HL-60/S4 (cell line): ENCODE measurements at regions not wholly inside any gene's neighbourhood (a gene's known extent, or its start where the extent isn't known, plus 50 kb on each side); places are given as distances from the start of the nearest gene placed in this dataset.
"Not testable (repeated sequence)": the region's sequence is repeated elsewhere in the genome, so short reads cannot be mapped to it uniquely, and the experiment has no call there.

Experiments used
- in situ Hi-C: fragments of 300-500 bp; cut with MboI; formaldehyde crosslinking; loops from 2 replicates; pipeline ENCODE4 v1.14.3; 2022; ENCODE audit warnings: low sequenced_read_pairs

DNA sequence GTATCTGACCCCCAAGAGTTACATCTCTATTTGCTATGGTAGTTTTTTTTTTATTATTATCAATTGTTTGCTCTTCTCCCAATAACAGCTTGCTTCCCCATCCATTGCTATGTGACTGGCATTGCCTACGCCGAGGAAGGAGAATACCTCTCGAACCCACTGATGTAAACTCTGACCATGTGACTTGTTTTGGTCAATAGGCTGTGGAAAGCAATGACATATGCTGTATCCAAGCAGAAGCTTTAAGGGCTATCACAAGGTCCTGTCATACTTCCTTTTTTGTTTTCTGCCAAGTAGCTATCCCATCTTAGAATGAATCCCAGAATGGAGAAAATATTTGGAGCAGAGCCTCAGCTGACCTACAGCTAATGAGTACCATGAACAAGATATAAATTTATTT, 111.0 kb upstream of the FRMD4B start:
- in situ Hi-C loops = no loop called here

DNA sequence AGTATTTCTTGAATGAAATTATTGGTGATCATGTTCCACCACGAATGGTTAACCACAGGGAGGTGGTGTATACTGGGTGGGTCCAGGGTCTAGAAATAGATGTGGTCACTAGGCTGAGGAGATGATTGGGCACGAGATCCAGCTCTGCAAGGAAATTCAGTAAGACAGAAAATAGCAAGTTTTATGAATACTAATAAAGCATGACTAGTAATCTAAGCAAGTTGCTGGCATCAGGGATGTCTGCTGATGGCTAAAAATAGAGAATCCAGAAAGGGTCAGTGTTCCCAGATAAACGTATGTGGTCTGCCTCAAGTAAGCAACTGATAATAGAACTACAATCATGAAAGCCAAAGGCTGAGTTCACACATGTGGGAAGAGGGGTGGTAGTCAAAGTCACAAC, 108.3 kb upstream of the FRMD4B start:
- in situ Hi-C loops = no loop called here

- in situ Hi-C loops = no loop called here
Measured at GRCh38 chr3:69493157-69493556, 107.3 kb upstream of the FRMD4B start.

DNA sequence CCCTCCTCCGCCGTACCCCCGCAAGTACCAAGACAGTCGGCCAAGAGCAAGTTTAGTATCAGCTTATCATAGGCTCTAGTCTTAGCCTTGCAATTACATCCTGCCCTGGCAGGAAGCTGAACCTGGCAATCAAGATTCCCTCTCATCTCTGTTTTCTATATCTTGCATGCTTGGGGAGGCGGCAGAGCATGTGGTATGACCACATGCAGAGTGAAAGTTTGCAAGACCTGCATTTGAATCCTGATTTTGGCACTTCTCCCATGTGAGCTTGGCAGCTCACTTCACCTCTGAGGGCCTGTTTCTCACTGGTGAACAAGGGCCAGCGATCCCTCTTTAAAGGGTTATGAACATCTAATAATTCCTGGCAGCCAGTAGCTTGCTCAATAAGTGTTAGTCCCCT, 106.1 kb upstream of the FRMD4B start:
- in situ Hi-C loops = no loop called here

- in situ Hi-C loops = no loop called here
Measured at GRCh38 chr3:69490971-69491370, 105.1 kb upstream of the FRMD4B start.

- in situ Hi-C loops = no loop called here
Measured at GRCh38 chr3:69490235-69490634, 104.3 kb upstream of the FRMD4B start.

- in situ Hi-C loops = no loop called here
Measured at GRCh38 chr3:69488026-69488425, 102.1 kb upstream of the FRMD4B start.

GRCh38 chr3:69485489-69485888, 99.6 kb upstream of the FRMD4B start:
- in situ Hi-C loops = no loop called here

DNA sequence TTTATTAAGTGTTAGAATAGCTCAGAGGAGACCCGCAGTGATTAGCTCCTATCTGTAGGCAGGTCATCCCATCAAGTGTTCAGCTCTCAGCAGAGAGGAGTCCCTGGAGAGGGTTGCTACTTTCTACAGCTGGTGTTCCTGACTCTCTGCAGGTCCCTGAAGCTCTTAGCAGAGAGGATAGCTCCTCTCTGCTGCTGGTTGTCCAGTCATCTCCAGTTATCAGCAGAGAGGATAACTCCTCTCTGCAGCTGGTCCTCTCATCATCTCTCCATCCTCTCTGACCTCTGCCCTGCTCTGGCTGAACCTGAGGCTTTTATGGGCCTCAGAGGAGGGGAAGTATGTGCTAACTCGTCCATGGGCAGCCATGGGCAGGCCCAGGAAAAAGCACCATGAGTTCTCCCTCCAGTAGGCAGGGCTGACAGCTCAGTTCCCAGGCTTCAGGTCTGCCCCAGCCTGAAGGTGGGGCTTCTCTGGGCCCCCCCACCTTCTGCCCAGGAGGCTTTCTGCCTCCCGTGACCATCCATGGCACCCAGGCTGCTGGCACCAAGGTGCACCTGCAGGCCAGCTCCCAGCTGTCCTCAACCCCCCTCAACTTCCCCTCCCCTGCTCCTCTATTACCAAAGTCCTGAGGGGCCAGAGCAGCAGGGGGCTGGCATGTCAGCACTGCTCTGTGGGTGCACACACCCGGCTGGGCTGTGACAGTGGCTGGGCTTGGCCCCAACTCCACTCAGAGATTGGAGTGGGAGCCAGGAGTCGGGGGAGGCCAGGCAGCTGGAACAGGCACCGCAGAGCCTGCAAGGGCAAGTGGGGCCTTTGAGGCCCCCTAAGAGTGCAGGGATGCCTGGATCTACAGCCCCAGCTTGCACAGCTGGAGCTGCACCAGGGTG, 98.9 kb upstream of the FRMD4B start:
- in situ Hi-C loops = no loop called here

GRCh38 chr3:69483449-69483848, 97.6 kb upstream of the FRMD4B start:
- in situ Hi-C loops = no loop called here

DNA sequence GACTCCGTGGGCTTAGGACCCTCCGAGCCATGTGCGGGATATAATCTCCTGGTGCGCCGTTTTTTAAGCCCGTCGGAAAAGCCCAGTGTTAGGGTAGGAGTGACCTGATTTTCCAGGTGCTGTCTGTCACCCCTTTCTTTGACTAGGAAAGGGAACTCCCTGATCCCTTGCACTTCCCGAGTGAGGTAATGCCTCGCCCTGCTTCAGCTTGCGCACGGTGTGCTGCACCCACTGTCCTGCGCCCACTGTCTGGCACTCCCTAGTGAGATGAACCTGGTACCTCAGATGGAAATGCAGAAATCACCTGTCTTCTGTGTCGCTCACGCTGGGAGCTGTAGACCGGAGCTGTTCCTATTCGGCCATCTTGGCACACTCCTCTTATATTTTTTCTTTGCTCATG, 95.1 kb upstream of the FRMD4B start:
- in situ Hi-C loops = not testable (repeated sequence)

DNA sequence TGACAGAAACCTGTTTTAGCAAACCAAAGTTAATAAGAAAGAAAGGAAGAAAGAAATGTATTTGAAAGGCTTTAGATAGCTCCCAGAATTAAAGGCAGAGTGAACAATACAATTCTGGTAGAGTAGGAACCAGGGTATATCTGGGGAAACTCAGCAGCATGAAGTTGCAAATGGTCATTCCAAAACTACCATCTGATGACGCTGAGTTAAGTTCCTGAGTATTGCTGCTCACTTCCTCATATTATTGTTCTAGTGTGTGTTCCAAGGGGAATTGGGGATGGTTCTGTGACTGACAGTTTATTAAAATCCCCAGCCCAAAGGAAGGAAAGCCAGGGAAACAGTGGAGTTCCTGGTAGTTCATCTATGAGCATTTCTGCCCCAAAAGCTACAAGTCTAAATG, 88.3 kb upstream of the FRMD4B start:
- in situ Hi-C loops = no loop called here

GRCh38 chr3:69472093-69472492, 86.2 kb upstream of the FRMD4B start:
- in situ Hi-C loops = no loop called here

DNA sequence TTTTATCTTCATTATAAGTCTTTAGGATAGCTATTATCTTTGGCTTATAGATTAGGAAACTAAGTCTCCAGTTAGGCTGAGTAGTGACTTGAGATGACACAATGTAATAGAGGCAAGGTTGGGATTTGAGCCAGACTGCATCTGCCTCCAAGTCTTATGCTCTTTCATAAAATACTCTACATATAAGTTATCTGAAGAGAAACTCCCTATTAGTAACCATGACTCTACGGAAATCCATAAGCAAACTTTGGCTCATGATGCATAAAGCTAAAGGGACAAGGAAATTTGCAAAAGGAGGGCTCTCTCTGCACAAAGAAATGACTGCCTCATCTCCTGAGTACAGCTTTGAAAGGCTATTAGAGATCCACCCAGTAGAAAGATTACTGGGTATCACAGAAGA, 77.6 kb upstream of the FRMD4B start:
- in situ Hi-C loops = no loop called here

- in situ Hi-C loops = no loop called here
Measured at GRCh38 chr3:69462826-69463100, 76.9 kb upstream of the FRMD4B start.

- in situ Hi-C loops = no loop called here
Measured at GRCh38 chr3:69462022-69462825, 76.3 kb upstream of the FRMD4B start.

GRCh38 chr3:69460034-69460433, 74.1 kb upstream of the FRMD4B start:
- in situ Hi-C loops = no loop called here

DNA sequence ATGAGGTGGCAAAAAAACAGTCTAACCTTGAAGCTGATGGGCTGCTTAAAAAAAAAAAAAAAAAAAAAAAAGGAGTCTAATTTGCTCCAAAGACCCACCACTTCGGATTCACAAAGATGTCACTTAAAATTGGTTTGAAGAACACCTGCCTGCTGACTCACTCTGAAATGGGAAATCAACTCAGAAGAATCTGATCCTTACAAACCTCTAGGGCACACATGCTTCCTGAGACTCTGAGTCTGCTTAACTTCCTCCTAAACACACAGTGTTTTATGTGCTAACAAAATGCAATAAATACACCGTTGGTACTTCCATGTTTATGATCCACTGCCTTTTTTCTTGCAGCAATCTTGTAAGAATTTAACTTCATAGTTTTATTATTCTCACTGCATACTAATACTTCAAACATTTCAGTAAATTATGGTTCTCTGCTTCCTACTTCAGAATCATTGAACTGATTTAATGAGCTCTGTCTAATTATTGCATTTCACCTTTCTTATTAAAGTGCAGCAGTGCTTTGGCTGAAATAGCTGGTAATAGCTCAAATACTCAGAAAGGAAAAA, 73.0 kb upstream of the FRMD4B start:
- in situ Hi-C loops = no loop called here

DNA sequence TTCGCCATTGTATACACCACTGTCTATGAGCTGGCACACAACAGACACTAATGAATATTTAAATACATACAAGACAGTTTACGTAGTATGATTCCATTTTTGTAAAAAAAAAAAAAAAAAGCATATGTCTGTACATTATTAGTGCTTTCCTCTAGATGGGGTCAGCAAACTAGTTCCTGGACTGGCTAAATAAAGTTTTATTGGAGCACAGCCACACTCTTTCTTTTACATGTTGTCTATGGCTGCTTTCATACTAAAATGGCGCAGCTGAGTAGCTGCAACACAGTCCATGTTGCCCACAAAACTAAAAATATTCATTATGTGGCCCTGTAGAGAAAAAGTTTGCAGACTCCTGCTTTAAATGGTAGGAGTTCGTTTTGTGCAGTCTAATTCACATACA, 70.7 kb upstream of the FRMD4B start:
- in situ Hi-C loops = no loop called here

- in situ Hi-C loops = no loop called here
Measured at GRCh38 chr3:69454204-69454787, 68.4 kb upstream of the FRMD4B start.

DNA sequence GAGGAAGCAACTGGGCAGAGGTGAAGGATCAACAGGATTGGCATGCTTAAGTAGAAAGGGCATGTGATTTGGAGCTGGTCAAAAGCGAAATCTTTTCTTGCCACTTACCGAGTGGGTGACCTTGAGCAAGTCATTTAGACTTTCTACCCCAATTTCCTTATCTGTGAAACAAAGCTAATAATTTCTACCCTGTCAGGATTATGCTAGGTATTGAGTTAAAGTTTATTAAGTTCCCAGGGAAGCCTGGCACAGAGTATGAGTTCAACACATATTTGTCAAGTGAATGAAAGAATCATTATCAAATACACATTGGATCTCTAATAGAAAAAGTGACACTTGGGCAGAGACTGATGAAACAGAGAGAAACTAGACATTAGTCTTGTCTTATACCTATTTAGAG, 66.4 kb upstream of the FRMD4B start:
- in situ Hi-C loops = no loop called here

- in situ Hi-C loops = no loop called here
Measured at GRCh38 chr3:69451594-69451993, 65.7 kb upstream of the FRMD4B start.
